ENCODE measurements at regions not wholly inside any gene's neighbourhood (a gene's known extent, or its start where the extent isn't known, plus 50 kb on each side); places are given as distances from the start of the nearest gene placed in this dataset.

- TF ChIP-seq CEBPB (IDR thresholded peaks at IDR 0.05), result no peak
- TF ChIP-seq EP300 (IDR thresholded peaks at IDR 0.05; ENCODE audit: borderline replicate concordance), result no peak
- TF ChIP-seq YY1 (IDR thresholded peaks at IDR 0.05; ENCODE audit: low read depth), result no peak
- TF ChIP-seq, protein P1, sequence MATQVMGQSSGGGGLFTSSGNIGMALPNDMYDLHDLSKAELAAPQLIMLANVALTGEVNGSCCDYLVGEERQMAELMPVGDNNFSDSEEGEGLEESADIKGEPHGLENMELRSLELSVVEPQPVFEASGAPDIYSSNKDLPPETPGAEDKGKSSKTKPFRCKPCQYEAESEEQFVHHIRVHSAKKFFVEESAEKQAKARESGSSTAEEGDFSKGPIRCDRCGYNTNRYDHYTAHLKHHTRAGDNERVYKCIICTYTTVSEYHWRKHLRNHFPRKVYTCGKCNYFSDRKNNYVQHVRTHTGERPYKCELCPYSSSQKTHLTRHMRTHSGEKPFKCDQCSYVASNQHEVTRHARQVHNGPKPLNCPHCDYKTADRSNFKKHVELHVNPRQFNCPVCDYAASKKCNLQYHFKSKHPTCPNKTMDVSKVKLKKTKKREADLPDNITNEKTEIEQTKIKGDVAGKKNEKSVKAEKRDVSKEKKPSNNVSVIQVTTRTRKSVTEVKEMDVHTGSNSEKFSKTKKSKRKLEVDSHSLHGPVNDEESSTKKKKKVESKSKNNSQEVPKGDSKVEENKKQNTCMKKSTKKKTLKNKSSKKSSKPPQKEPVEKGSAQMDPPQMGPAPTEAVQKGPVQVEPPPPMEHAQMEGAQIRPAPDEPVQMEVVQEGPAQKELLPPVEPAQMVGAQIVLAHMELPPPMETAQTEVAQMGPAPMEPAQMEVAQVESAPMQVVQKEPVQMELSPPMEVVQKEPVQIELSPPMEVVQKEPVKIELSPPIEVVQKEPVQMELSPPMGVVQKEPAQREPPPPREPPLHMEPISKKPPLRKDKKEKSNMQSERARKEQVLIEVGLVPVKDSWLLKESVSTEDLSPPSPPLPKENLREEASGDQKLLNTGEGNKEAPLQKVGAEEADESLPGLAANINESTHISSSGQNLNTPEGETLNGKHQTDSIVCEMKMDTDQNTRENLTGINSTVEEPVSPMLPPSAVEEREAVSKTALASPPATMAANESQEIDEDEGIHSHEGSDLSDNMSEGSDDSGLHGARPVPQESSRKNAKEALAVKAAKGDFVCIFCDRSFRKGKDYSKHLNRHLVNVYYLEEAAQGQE (IDR thresholded peaks at IDR 0.05; ENCODE audit: low read depth), result no peak
- TF ChIP-seq TAF1 (IDR thresholded peaks at IDR 0.05; ENCODE audit: low read depth), result no peak
- TF ChIP-seq MAX (IDR thresholded peaks at IDR 0.05), result no peak
- TF ChIP-seq, protein P2, sequence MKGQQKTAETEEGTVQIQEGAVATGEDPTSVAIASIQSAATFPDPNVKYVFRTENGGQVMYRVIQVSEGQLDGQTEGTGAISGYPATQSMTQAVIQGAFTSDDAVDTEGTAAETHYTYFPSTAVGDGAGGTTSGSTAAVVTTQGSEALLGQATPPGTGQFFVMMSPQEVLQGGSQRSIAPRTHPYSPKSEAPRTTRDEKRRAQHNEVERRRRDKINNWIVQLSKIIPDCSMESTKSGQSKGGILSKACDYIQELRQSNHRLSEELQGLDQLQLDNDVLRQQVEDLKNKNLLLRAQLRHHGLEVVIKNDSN (IDR thresholded peaks at IDR 0.05), result no peak
- no peak for TF ChIP-seq RAD21 (IDR thresholded peaks at IDR 0.05; ENCODE audit: low read depth)
These were observed 130.7 kb downstream of the BTC start for GRCh38 chr4:74663631-74664030.

Measured in Ishikawa (cell line).